GM23338 (cell line): ENCODE measurements at regions not wholly inside any gene's neighbourhood (a gene's known extent, or its start where the extent isn't known, plus 50 kb on each side); places are given as distances from the start of the nearest gene placed in this dataset.

Source experiments
- ATAC-seq: fragments of 200-7000 bp; cut with Tn5 transposase; 3 replicates; pipeline ENCODE4 v1.9.1; 2020
- DNase-seq: peaks from one replicate; pipeline ENCODE4 v3.0.0-alpha.2; 2015; ENCODE audit warnings: low spot score
- H2AFZ ChIP-seq: fragments of 200-600 bp; sonication (generic); 2 replicates; pipeline ENCODE4 v1.8.0; 2016; ENCODE audit warnings: antibody characterized with exemption, mild to moderate bottlenecking, moderate library complexity
- H3F3A ChIP-seq: fragments of 200-600 bp; sonication (generic); replicated peaks from 2 replicates; pipeline ENCODE4 v1.8.0; 2017; ENCODE audit warnings: antibody characterized with exemption, mixed run types, low read depth
- H3K27ac ChIP-seq: fragments of 200-600 bp; sonication (generic); 2 replicates; pipeline ENCODE4 v1.6.1; 2016; ENCODE audit warnings: low read depth
- H3K27me3 ChIP-seq: fragments of 200-600 bp; sonication (generic); 2 replicates; pipeline ENCODE4 v1.8.0; 2016; ENCODE audit warnings: mild to moderate bottlenecking, mixed run types, moderate library complexity; ENCODE audit not compliant: insufficient read depth
- H3K36me3 ChIP-seq: fragments of 200-600 bp; sonication (generic); 2 replicates; pipeline ENCODE4 v1.8.0; 2016; ENCODE audit warnings: mild to moderate bottlenecking; ENCODE audit not compliant: insufficient read depth
- H3K4me1 ChIP-seq: fragments of 200-600 bp; sonication (generic); 2 replicates; pipeline ENCODE4 v1.8.0; 2016; ENCODE audit warnings: mild to moderate bottlenecking, moderate library complexity; ENCODE audit not compliant: insufficient read depth
- H3K4me2 ChIP-seq: fragments of 200-600 bp; sonication (generic); 2 replicates; pipeline ENCODE4 v1.7.1; 2017; ENCODE audit warnings: mixed run types
- H3K4me3 ChIP-seq: fragments of 200-600 bp; sonication (generic); 2 replicates; pipeline ENCODE4 v1.6.1; 2016; ENCODE audit warnings: mixed run types
- H3K79me2 ChIP-seq: fragments of 200-600 bp; sonication (generic); replicated peaks from 2 replicates; pipeline ENCODE4 v1.8.0; 2017; ENCODE audit warnings: mild to moderate bottlenecking; ENCODE audit not compliant: insufficient read depth
- H3K9me2 ChIP-seq: fragments of 200-600 bp; sonication (generic); 2 replicates; pipeline ENCODE4 v1.8.0; 2017; ENCODE audit not compliant: insufficient read depth
- H4K20me1 ChIP-seq: fragments of 200-600 bp; sonication (generic); replicated peaks from 2 replicates; pipeline ENCODE4 v1.8.0; 2017; ENCODE audit warnings: mild to moderate bottlenecking; ENCODE audit not compliant: insufficient read depth
- H3K27ac Mint-ChIP-seq: 2 replicates; pipeline ENCODE4 v1.8.0; 2020; ENCODE audit warnings: inconsistent platforms, mild to moderate bottlenecking, moderate library complexity, mixed read lengths
- H3K27me3 Mint-ChIP-seq: 3 replicates; pipeline ENCODE4 v1.8.0; 2022; ENCODE audit warnings: low read depth, mild to moderate bottlenecking, moderate library complexity, mixed read lengths, inconsistent platforms; ENCODE audit not compliant: insufficient read depth, poor library complexity
- H3K36me3 Mint-ChIP-seq: 3 replicates; pipeline ENCODE4 v1.8.0; 2021; ENCODE audit warnings: low read depth, mild to moderate bottlenecking, inconsistent platforms, moderate library complexity, mixed read lengths
- H3K4me1 Mint-ChIP-seq: 3 replicates; pipeline ENCODE4 v1.8.0; 2020; ENCODE audit warnings: mild to moderate bottlenecking, inconsistent platforms, mixed read lengths
- H3K4me3 Mint-ChIP-seq: 3 replicates; pipeline ENCODE4 v1.8.0; 2021; ENCODE audit warnings: moderate library complexity, mild to moderate bottlenecking, inconsistent platforms, mixed read lengths
- H3K9me3 Mint-ChIP-seq: 3 replicates; pipeline ENCODE4 v1.8.0; 2020; ENCODE audit warnings: moderate library complexity, mild to moderate bottlenecking, inconsistent platforms, mixed read lengths
- CREB1 ChIP-seq: fragments of 250-450 bp; sonication (Bioruptor Pico); IDR thresholded peaks from 2 replicates; pipeline ENCODE4 v1.5.0; 2020; ENCODE audit warnings: low read depth, mild to moderate bottlenecking, moderate library complexity
- EZH2phosphoT487 ChIP-seq: fragments of 200-600 bp; sonication (generic); IDR thresholded peaks from one replicate; pipeline ENCODE4 v1.8.1; 2018; ENCODE audit warnings: antibody characterized with exemption; ENCODE audit not compliant: unreplicated experiment
- POLR2AphosphoS5 ChIP-seq: IDR thresholded peaks from 2 replicates; pipeline ENCODE4 v1.6.1; 2016; ENCODE audit warnings: antibody characterized with exemption, low read depth
- STAT1 ChIP-seq: IDR thresholded peaks from one replicate; pipeline ENCODE4 v1.6.1; 2016; ENCODE audit warnings: antibody characterized with exemption; ENCODE audit not compliant: unreplicated experiment
- TF ChIP-seq, protein P1 (sequence below): fragments of 250-450 bp; sonication (Bioruptor Pico); IDR thresholded peaks from 2 replicates; pipeline ENCODE4 v1.5.0; 2020; ENCODE audit warnings: mild to moderate bottlenecking, moderate library complexity
- TF ChIP-seq, protein P2 (sequence below), 2 experiments: fragments of 200-600 bp in 1 of 2; sonication (generic) in 1 of 2; conservative IDR thresholded peaks; 2 replicates each; pipeline versions ENCODE4 v1.5.1 to v1.6.1; 2016 to 2017; ENCODE audit warnings: antibody characterized with exemption in 2 of 2, low read depth in 2 of 2, mild to moderate bottlenecking in 2 of 2, moderate library complexity in 1 of 2
- TF ChIP-seq, protein P3 (sequence below): IDR thresholded peaks from 2 replicates; pipeline ENCODE4 v1.6.1; 2016; ENCODE audit warnings: antibody characterized with exemption
- TF ChIP-seq, protein P4 (sequence below): IDR thresholded peaks from one replicate; pipeline ENCODE4 v1.6.1; 2018; ENCODE audit warnings: antibody characterized with exemption; ENCODE audit not compliant: unreplicated experiment

DNA sequence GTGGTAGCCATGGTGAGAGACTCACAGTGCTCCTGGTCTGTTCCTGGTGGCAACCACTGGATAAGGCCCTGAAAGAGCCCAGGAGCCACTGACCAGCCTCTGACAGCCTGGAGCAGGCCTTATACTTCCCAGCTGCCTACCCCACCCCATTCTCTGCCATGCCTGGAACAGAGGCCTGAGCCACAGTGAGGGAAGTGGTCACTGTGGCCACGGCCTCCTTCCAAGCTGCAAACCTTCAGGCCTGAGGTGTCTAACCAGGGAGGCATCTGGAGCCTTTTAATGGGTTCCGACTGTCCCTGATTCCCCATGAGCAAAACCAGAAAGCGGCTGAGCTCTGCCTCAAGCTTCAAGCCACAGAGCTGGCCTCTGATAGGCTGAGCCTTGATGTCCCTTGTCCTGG lies 113.0 kb upstream of the SIRPA start (continued):
- TF ChIP-seq, protein P1, sequence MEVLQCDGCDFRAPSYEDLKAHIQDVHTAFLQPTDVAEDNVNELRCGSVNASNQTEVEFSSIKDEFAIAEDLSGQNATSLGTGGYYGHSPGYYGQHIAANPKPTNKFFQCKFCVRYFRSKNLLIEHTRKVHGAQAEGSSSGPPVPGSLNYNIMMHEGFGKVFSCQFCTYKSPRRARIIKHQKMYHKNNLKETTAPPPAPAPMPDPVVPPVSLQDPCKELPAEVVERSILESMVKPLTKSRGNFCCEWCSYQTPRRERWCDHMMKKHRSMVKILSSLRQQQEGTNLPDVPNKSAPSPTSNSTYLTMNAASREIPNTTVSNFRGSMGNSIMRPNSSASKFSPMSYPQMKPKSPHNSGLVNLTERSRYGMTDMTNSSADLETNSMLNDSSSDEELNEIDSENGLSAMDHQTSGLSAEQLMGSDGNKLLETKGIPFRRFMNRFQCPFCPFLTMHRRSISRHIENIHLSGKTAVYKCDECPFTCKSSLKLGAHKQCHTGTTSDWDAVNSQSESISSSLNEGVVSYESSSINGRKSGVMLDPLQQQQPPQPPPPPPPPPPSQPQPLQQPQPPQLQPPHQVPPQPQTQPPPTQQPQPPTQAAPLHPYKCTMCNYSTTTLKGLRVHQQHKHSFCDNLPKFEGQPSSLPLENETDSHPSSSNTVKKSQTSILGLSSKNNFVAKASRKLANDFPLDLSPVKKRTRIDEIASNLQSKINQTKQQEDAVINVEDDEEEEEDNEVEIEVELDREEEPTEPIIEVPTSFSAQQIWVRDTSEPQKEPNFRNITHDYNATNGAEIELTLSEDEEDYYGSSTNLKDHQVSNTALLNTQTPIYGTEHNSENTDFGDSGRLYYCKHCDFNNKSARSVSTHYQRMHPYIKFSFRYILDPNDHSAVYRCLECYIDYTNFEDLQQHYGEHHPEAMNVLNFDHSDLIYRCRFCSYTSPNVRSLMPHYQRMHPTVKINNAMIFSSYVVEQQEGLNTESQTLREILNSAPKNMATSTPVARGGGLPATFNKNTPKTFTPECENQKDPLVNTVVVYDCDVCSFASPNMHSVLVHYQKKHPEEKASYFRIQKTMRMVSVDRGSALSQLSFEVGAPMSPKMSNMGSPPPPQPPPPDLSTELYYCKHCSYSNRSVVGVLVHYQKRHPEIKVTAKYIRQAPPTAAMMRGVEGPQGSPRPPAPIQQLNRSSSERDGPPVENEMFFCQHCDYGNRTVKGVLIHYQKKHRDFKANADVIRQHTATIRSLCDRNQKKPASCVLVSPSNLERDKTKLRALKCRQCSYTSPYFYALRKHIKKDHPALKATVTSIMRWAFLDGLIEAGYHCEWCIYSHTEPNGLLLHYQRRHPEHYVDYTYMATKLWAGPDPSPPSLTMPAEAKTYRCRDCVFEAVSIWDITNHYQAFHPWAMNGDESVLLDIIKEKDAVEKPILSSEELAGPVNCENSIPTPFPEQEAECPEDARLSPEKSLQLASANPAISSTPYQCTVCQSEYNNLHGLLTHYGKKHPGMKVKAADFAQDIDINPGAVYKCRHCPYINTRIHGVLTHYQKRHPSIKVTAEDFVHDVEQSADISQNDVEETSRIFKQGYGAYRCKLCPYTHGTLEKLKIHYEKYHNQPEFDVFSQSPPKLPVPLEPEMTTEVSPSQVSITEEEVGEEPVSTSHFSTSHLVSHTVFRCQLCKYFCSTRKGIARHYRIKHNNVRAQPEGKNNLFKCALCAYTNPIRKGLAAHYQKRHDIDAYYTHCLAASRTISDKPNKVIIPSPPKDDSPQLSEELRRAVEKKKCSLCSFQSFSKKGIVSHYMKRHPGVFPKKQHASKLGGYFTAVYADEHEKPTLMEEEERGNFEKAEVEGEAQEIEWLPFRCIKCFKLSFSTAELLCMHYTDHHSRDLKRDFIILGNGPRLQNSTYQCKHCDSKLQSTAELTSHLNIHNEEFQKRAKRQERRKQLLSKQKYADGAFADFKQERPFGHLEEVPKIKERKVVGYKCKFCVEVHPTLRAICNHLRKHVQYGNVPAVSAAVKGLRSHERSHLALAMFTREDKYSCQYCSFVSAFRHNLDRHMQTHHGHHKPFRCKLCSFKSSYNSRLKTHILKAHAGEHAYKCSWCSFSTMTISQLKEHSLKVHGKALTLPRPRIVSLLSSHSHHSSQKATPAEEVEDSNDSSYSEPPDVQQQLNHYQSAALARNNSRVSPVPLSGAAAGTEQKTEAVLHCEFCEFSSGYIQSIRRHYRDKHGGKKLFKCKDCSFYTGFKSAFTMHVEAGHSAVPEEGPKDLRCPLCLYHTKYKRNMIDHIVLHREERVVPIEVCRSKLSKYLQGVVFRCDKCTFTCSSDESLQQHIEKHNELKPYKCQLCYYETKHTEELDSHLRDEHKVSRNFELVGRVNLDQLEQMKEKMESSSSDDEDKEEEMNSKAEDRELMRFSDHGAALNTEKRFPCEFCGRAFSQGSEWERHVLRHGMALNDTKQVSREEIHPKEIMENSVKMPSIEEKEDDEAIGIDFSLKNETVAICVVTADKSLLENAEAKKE (CRISPR knock-in tag) = no peak

DNA sequence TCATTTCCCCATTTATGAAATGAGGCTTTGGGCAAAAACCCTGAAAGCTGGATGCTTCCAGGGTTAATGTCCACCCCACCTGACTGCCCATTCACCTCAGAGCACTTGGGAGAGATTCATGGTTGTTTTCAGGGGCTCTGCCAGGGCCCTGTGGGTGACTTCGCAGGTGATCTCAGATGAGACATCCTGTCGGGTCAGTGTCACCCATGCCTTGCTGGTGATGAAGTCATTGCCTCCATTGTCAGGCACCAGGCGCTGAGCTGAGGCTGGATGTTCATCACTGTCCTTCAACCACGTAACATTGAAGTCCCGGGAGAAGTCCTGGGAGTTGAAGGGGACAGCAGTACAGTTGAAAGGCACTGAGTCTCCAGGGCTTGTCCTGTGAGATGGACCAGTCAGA lies 115.6 kb upstream of the SIRPA start:
- H3K9me2 ChIP-seq = no peaks in the 10 kb centered on the region
- H3K9me3 Mint-ChIP-seq = no peaks in the 10 kb centered on the region
- H3K27me3 ChIP-seq = no peaks in the 10 kb centered on the region; the same call in 1 of the 2 replicates
- no peaks in the 10 kb centered on the region for H3K36me3 ChIP-seq
- no peak overlapping the region for H3K4me2 ChIP-seq
- peaks cover 16% of the 10 kb centered on the region for H3K4me1 Mint-ChIP-seq
- H3K27me3 Mint-ChIP-seq = peaks cover 7% of the 10 kb centered on the region
- H2AFZ ChIP-seq = no peak overlapping the region
- no peaks in the 10 kb centered on the region for H3F3A ChIP-seq
- peaks cover under 1% of the 10 kb centered on the region; the same call in 2 of the 3 replicates for H3K36me3 Mint-ChIP-seq
- DNase-seq = no peak
- H3K27ac Mint-ChIP-seq = no peak overlapping the region
- H4K20me1 ChIP-seq = no peaks in the 10 kb centered on the region
- no peak overlapping the region for H3K4me3 ChIP-seq
- H3K79me2 ChIP-seq = no peaks in the 10 kb centered on the region
- no peak overlapping the region for H3K4me3 Mint-ChIP-seq
- ATAC-seq = no peak
- no peak overlapping the region for H3K27ac ChIP-seq
- peaks cover 19% of the 10 kb centered on the region for H3K4me1 ChIP-seq
- TF ChIP-seq, protein P2, sequence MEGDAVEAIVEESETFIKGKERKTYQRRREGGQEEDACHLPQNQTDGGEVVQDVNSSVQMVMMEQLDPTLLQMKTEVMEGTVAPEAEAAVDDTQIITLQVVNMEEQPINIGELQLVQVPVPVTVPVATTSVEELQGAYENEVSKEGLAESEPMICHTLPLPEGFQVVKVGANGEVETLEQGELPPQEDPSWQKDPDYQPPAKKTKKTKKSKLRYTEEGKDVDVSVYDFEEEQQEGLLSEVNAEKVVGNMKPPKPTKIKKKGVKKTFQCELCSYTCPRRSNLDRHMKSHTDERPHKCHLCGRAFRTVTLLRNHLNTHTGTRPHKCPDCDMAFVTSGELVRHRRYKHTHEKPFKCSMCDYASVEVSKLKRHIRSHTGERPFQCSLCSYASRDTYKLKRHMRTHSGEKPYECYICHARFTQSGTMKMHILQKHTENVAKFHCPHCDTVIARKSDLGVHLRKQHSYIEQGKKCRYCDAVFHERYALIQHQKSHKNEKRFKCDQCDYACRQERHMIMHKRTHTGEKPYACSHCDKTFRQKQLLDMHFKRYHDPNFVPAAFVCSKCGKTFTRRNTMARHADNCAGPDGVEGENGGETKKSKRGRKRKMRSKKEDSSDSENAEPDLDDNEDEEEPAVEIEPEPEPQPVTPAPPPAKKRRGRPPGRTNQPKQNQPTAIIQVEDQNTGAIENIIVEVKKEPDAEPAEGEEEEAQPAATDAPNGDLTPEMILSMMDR (conservative IDR thresholded peaks at IDR 0.05; ENCODE audit: low read depth in 2 of 2) = no peak
- no peak for TF ChIP-seq EZH2phosphoT487
- TF ChIP-seq STAT1 = no peak
- no peak for TF ChIP-seq POLR2AphosphoS5
- TF ChIP-seq, protein P3, sequence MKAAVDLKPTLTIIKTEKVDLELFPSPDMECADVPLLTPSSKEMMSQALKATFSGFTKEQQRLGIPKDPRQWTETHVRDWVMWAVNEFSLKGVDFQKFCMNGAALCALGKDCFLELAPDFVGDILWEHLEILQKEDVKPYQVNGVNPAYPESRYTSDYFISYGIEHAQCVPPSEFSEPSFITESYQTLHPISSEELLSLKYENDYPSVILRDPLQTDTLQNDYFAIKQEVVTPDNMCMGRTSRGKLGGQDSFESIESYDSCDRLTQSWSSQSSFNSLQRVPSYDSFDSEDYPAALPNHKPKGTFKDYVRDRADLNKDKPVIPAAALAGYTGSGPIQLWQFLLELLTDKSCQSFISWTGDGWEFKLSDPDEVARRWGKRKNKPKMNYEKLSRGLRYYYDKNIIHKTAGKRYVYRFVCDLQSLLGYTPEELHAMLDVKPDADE = no peak
- TF ChIP-seq, protein P4, sequence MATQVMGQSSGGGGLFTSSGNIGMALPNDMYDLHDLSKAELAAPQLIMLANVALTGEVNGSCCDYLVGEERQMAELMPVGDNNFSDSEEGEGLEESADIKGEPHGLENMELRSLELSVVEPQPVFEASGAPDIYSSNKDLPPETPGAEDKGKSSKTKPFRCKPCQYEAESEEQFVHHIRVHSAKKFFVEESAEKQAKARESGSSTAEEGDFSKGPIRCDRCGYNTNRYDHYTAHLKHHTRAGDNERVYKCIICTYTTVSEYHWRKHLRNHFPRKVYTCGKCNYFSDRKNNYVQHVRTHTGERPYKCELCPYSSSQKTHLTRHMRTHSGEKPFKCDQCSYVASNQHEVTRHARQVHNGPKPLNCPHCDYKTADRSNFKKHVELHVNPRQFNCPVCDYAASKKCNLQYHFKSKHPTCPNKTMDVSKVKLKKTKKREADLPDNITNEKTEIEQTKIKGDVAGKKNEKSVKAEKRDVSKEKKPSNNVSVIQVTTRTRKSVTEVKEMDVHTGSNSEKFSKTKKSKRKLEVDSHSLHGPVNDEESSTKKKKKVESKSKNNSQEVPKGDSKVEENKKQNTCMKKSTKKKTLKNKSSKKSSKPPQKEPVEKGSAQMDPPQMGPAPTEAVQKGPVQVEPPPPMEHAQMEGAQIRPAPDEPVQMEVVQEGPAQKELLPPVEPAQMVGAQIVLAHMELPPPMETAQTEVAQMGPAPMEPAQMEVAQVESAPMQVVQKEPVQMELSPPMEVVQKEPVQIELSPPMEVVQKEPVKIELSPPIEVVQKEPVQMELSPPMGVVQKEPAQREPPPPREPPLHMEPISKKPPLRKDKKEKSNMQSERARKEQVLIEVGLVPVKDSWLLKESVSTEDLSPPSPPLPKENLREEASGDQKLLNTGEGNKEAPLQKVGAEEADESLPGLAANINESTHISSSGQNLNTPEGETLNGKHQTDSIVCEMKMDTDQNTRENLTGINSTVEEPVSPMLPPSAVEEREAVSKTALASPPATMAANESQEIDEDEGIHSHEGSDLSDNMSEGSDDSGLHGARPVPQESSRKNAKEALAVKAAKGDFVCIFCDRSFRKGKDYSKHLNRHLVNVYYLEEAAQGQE = no peak
- TF ChIP-seq CREB1 (CRISPR knock-in tag) = no peak
